Endothelial cell of umbilical vein (primary cell): ENCODE measurements at regions not wholly inside any gene's neighbourhood (a gene's known extent, or its start where the extent isn't known, plus 50 kb on each side); places are given as distances from the start of the nearest gene placed in this dataset. TPM values are rescaled to one million over a fixed set of nuclear protein-coding genes. Genes with fewer than 3 reads are reported as not detected.
"Not testable (repeated sequence)": the region's sequence is repeated elsewhere in the genome, so short reads cannot be mapped to it uniquely, and the experiment has no call there.

Source experiments
- BruUV-seq: library from RNA; stranded (reverse); fragments of 400-500 nt; replicated peaks from 2 replicates; lab custom pipeline; 2021; lab: Mats Ljungman, UMichigan
- CTCF ChIA-PET: fragments of 300-600, 350-600 bp; sonication (Branson Sonifier 250); formaldehyde crosslinking; loops from one replicate; lab custom pipeline; 2021; ENCODE audit warnings: antibody characterized with exemption, inconsistent platforms; lab: Charles Lee
- POLR2A ChIA-PET: fragments of 300-600, 350-600 bp; sonication (Branson Sonifier 250); formaldehyde crosslinking; loops from one replicate; lab custom pipeline; 2021; ENCODE audit warnings: antibody characterized with exemption, inconsistent platforms; lab: Charles Lee
- DNase-seq: peaks from one replicate; pipeline ENCODE4 v3.0.0-alpha.2; 2011; ENCODE audit warnings: low read depth, low spot score
- FAIRE-seq: peaks from 2 replicates; lab custom pipeline; 2011; peaks lifted over from hg19 to GRCh38; lab: Jason Lieb, UNC
- H2AFZ ChIP-seq: 2 replicates; pipeline ENCODE4 v1.6.0; 2012; ENCODE audit warnings: low read depth, low read length, control low read depth, inconsistent platforms
- H3K27ac ChIP-seq: 2 replicates; pipeline ENCODE4 v1.5.1; 2011; ENCODE audit warnings: low read depth, mild to moderate bottlenecking, control low read depth, low read length, moderate library complexity; ENCODE audit not compliant: insufficient read depth
- H3K27me3 ChIP-seq, 2 experiments: 2 replicates each; pipeline versions ENCODE4 v1.6.0 to v1.6.1; 2011; ENCODE audit warnings: low read length in 2 of 2, mixed read lengths in 1 of 2; ENCODE audit not compliant: control insufficient read depth in 2 of 2, insufficient read depth in 2 of 2
- H3K36me3 ChIP-seq, 2 experiments: 2 replicates in 1 of 2; 3 replicates in 1 of 2; pipeline ENCODE4 v1.5.1; 2011; ENCODE audit warnings: low read length in 2 of 2, mild to moderate bottlenecking in 1 of 2, moderate library complexity in 1 of 2; ENCODE audit not compliant: control insufficient read depth in 2 of 2, insufficient read depth in 2 of 2; ENCODE audit errors: extremely low read depth in 1 of 2
- H3K4me1 ChIP-seq: 3 replicates; pipeline ENCODE4 v1.5.1; 2011; ENCODE audit warnings: mild to moderate bottlenecking, low read length; ENCODE audit not compliant: control insufficient read depth, insufficient read depth; ENCODE audit errors: extremely low read depth
- H3K4me2 ChIP-seq: 2 replicates; pipeline ENCODE4 v1.6.1; 2011; ENCODE audit warnings: low read length, control low read depth, mixed read lengths; ENCODE audit not compliant: insufficient read depth
- H3K4me3 ChIP-seq, 3 experiments: fragments of 200-600 bp in 1 of 3; sonication (generic), shearing (Covaris generic) in 1 of 3; replicated peaks in 1 of 3; 2 replicates each; pipeline ENCODE4 v1.5.1; 2011 to 2016; ENCODE audit warnings: control low read depth in 3 of 3, low read length in 3 of 3, mild to moderate bottlenecking in 2 of 3, inconsistent platforms in 1 of 3, low read depth in 1 of 3, moderate library complexity in 1 of 3; ENCODE audit not compliant: insufficient read depth in 1 of 3
- H3K79me2 ChIP-seq: 2 replicates; pipeline ENCODE4 v1.6.0; 2012; ENCODE audit warnings: low read length, inconsistent platforms; ENCODE audit not compliant: control insufficient read depth, insufficient read depth
- H3K9ac ChIP-seq: replicated peaks from 2 replicates; pipeline ENCODE3; 2011; ENCODE audit warnings: low read length, control low read depth; ENCODE audit not compliant: insufficient read depth; ENCODE audit errors: extremely low read depth
- H3K9me1 ChIP-seq: replicated peaks from 3 replicates; pipeline ENCODE4 v1.6.0; 2011; ENCODE audit warnings: mild to moderate bottlenecking, low read length; ENCODE audit not compliant: control insufficient read depth, insufficient read depth; ENCODE audit errors: extremely low read depth
- H3K9me3 ChIP-seq: replicated peaks from 2 replicates; pipeline ENCODE4 v1.5.1; 2012; ENCODE audit warnings: low read length, inconsistent platforms; ENCODE audit not compliant: control insufficient read depth, insufficient read depth
- H4K20me1 ChIP-seq: replicated peaks from 2 replicates; pipeline ENCODE3; 2011; ENCODE audit warnings: mild to moderate bottlenecking, low read length; ENCODE audit not compliant: control insufficient read depth, insufficient read depth; ENCODE audit errors: extremely low read depth
- EZH2 ChIP-seq: IDR thresholded peaks from 2 replicates; pipeline ENCODE4 v1.6.1; 2012; ENCODE audit warnings: borderline replicate concordance, low read depth, mild to moderate bottlenecking, moderate library complexity, low read length, inconsistent platforms; ENCODE audit not compliant: severe bottlenecking
- FOS ChIP-seq: IDR thresholded peaks from 2 replicates; pipeline ENCODE4 v1.6.1; 2011; ENCODE audit warnings: mild to moderate bottlenecking, low read length, moderate library complexity, borderline replicate concordance; ENCODE audit not compliant: insufficient read depth
- MYC ChIP-seq: IDR thresholded peaks from one replicate; pipeline ENCODE4 v1.6.1; 2011; ENCODE audit warnings: mild to moderate bottlenecking, low read depth, low read length
- POLR2AphosphoS5 ChIP-seq: IDR thresholded peaks from 2 replicates; pipeline ENCODE4 v1.6.1; 2012; ENCODE audit warnings: low read depth, mild to moderate bottlenecking, control low read depth, low read length, moderate library complexity; ENCODE audit not compliant: insufficient read depth
- dilution Hi-C: fragments of 300-500 bp; cut with MboI; formaldehyde crosslinking; loops from one replicate; pipeline ENCODE4 v1.15.0; 2019; ENCODE audit warnings: low sequenced_read_pairs; ENCODE audit not compliant: extremely low pct_ligation_motif_present
- intact Hi-C: fragments of 100-400 bp; cut with micrococcal nuclease; formaldehyde crosslinking; loops from one replicate; pipeline ENCODE4 v1.10.0; 2022
- microRNA counts: library from miRNA; unstranded; fragments of <30 nt; microRNA quantifications from one replicate; lab custom pipeline; 2016
- microRNA-seq: library from miRNA; unstranded; fragments of <30 nt; microRNA quantifications from one replicate; pipeline ENCODE4 v1.2.0, GENCODE V29; 2021; ENCODE audit warnings: borderline number of aligned reads, borderline replicate concordance
- small RNA-seq: library from RNA; depleted of rRNA; stranded (forward); fragments of <200 nt; gene quantifications from one replicate; pipeline ENCODE3, GENCODE V24; 2012; ENCODE audit warnings: low replicate concordance, low read depth; ENCODE audit not compliant: insufficient read depth, insufficient read length

- H2AFZ ChIP-seq, H3K27me3 ChIP-seq, H3K9me1 ChIP-seq, DNase-seq, dilution Hi-C loops, H3K4me2 ChIP-seq, intact Hi-C loops, H3K27ac ChIP-seq, H4K20me1 ChIP-seq, H3K4me3 ChIP-seq, H3K79me2 ChIP-seq, H3K4me1 ChIP-seq, H3K36me3 ChIP-seq, H3K9me3 ChIP-seq, POLR2A ChIA-PET, BruUV-seq, H3K9ac ChIP-seq, FAIRE-seq: not testable (repeated sequence)
- CTCF ChIA-PET, result interaction anchor here (1.5 kb wide), 1 partner anchor 10 kb away, joined by 3 read pairs; no protein-coding TSS in a partner anchor
These were observed 50.6 kb upstream of the GPR39 start for GRCh38 chr2:132365963-132366362.

- Histone ChIP-seq H3K4me3 (no peak overlapping the region), H3K4me1 (no peaks in the 10 kb centered on the region), H3K4me2 (no peak overlapping the region), H3K79me2 (no peaks in the 10 kb centered on the region), H3K27me3 (no peaks in the 10 kb centered on the region), H3K27ac (no peak overlapping the region), H4K20me1 (no peaks in the 10 kb centered on the region), H2AFZ (no peak overlapping the region), H3K9me3 (no peaks in the 10 kb centered on the region), H3K9ac (no peak overlapping the region), H3K36me3 (no peaks in the 10 kb centered on the region), H3K9me1 (no peaks in the 10 kb centered on the region)
- dilution Hi-C loops, result no loop called here
- BruUV-seq, result no TSS peak
- ChIA-PET POLR2A (no interaction called here), CTCF (interaction anchor here (1.5 kb wide), 1 partner anchor 9 kb away, joined by 3 read pairs; no protein-coding TSS in a partner anchor)
- no peak for TF ChIP-seq FOS
- no peak for TF ChIP-seq POLR2AphosphoS5
- TF ChIP-seq MYC, result no peak
- TF ChIP-seq EZH2, result no peak
- DNase-seq (no peak), FAIRE-seq (no peak)
- intact Hi-C loops, result no loop called here
These were observed 50.0 kb upstream of the GPR39 start for GRCh38 chr2:132366421-132367180.

MicroRNA genes in the stretch of these regions (microRNA counts, 767-probe panel; counts per million panel counts)
- 723 counts per million, percentile 96 among the panel's probes with 10 or more counts for microRNA hsa-miR-663b (lab: Ali Mortazavi, UCI)

Small RNA genes lying in the stretch of these regions (microRNA-seq; reads per million reads assigned to microRNA genes)
- gene MIR663B, result not detected

Small RNA genes lying in the stretch of these regions (small RNA-seq; reads per million reads assigned to genes)
- gene MIR663B (not detected), gene RNA5-8SP5 (not detected)
